ENCODE measurements at regions not wholly inside any gene's neighbourhood (a gene's known extent, or its start where the extent isn't known, plus 50 kb on each side); places are given as distances from the start of the nearest gene placed in this dataset.
A peak's percentile ranks its signal among the peaks of the same experiment; 100 is the strongest.

DNA sequence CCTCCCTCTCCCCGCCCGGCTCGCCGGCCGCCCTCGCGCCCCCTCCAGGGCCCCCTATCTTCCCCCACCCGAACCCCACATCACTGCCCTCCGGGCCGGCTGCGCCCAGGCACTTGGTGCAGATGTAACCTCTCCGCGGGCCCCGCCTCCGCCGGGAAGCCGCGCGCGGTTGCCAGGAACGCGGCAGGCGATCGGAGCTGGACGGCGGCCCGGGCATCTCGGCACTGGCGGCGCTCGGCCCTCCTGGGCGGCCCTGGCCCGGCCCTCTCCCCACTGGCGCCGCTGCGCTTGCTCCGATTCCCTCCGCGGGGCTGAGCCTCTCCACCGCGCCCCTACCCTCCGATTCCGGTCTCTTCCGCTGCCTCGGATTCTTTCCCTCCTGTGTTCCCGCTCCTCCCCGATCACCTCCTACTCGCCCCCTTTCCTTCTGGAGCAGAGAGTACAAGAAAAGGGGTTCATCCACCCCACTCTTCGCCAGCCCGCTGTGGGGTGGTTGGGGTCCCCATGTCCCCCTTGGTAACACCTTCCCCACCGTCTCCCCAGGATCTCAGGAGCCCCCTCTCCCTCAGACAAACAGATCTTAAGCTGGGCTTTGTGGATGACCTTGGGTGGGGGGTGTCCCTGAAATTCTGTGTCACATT lies 70.6 kb downstream of the C9orf50 start:
- no peaks in the 10 kb centered on the region for H3K9me3 ChIP-seq (ENCODE audit: control insufficient read depth in 4 of 4, insufficient read depth in 3 of 4, low read length in 3 of 4)
- peak overlapping the region; percentile 83 to 84 for H3K9ac ChIP-seq (ENCODE audit: insufficient read depth in 1 of 2, low read length in 2 of 2)
- DNase-seq (peak; percentile 89 to 93 (median 91)), ATAC-seq (ENCODE audit: insufficient read depth, low FRiP score) (peak; percentile 87)
- H3K4me3 ChIP-seq, result peak overlapping the region; percentile 24
- TF ChIP-seq, protein P1, sequence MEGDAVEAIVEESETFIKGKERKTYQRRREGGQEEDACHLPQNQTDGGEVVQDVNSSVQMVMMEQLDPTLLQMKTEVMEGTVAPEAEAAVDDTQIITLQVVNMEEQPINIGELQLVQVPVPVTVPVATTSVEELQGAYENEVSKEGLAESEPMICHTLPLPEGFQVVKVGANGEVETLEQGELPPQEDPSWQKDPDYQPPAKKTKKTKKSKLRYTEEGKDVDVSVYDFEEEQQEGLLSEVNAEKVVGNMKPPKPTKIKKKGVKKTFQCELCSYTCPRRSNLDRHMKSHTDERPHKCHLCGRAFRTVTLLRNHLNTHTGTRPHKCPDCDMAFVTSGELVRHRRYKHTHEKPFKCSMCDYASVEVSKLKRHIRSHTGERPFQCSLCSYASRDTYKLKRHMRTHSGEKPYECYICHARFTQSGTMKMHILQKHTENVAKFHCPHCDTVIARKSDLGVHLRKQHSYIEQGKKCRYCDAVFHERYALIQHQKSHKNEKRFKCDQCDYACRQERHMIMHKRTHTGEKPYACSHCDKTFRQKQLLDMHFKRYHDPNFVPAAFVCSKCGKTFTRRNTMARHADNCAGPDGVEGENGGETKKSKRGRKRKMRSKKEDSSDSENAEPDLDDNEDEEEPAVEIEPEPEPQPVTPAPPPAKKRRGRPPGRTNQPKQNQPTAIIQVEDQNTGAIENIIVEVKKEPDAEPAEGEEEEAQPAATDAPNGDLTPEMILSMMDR (IDR thresholded peaks at IDR 0.05; ENCODE audit: control extremely low read depth, extremely low read depth), result no peak
- H3K27me3 ChIP-seq (ENCODE audit: control insufficient read depth in 3 of 3, insufficient read depth in 3 of 3, low read length in 2 of 3), result no peaks in the 10 kb centered on the region
- 3 to 5% methylated on average over 25 to 51 of the region's 51 CpGs for WGBS, 2 donors
- H3K36me3 ChIP-seq (ENCODE audit: control insufficient read depth in 4 of 4, insufficient read depth in 4 of 4, low read length in 4 of 4), result no peaks in the 10 kb centered on the region
- peak overlapping the region; percentile 10 to 61 for H3K27ac ChIP-seq (ENCODE audit: low read depth in 1 of 2, low read length in 1 of 2)
- H3K4me1 ChIP-seq (ENCODE audit: control insufficient read depth in 5 of 5, insufficient read depth in 5 of 5, low read length in 5 of 5), result peaks cover 0 to 23% (median 13%) of the 10 kb centered on the region in 5 donors

DNA sequence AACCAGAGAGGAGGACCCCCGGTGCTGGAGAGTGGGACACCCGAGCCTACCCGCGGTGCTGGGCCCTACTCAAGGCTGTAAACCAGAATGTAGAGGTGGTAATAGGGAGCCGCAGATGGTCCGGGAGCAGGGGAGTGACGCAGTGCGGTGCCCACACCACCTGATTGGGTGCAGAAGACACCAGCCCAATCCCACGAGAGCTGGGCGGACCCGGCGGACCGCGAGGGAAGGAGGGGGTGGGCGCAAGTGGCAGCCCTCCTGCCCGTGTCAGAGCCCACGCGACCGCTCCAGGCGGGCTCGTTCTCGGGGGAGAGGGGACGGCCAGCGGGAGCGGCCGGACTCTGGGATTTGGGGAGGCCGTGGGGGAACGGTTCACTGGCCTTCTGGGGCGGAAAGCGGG lies 71.2 kb downstream of the C9orf50 start:
- ATAC-seq (ENCODE audit: insufficient read depth, low FRiP score) (peak; percentile 62), DNase-seq (peak; percentile 79 to 82 (median 80))
- Histone ChIP-seq H3K27me3 (ENCODE audit: control insufficient read depth in 3 of 3, insufficient read depth in 3 of 3, low read length in 2 of 3) (no peaks in the 10 kb centered on the region), H3K9ac (ENCODE audit: insufficient read depth in 1 of 2, low read length in 2 of 2) (no peak overlapping the region), H3K36me3 (ENCODE audit: control insufficient read depth in 4 of 4, insufficient read depth in 4 of 4, low read length in 4 of 4) (no peaks in the 10 kb centered on the region), H3K9me3 (ENCODE audit: control insufficient read depth in 4 of 4, insufficient read depth in 3 of 4, low read length in 3 of 4) (no peaks in the 10 kb centered on the region), H3K4me3 (peak overlapping the region; percentile 24), H3K27ac (ENCODE audit: low read depth in 1 of 2, low read length in 1 of 2) (peak overlapping the region; percentile 10 to 71), H3K4me1 (ENCODE audit: control insufficient read depth in 5 of 5, insufficient read depth in 5 of 5, low read length in 5 of 5) (peaks cover 0 to 22% (median 11%) of the 10 kb centered on the region in 5 donors)
- 26 to 36% methylated on average over 26 to 29 of the region's 30 CpGs for WGBS, 2 donors
- TF ChIP-seq, protein P1 (IDR thresholded peaks at IDR 0.05; ENCODE audit: control extremely low read depth, extremely low read depth), result no peak

DNA sequence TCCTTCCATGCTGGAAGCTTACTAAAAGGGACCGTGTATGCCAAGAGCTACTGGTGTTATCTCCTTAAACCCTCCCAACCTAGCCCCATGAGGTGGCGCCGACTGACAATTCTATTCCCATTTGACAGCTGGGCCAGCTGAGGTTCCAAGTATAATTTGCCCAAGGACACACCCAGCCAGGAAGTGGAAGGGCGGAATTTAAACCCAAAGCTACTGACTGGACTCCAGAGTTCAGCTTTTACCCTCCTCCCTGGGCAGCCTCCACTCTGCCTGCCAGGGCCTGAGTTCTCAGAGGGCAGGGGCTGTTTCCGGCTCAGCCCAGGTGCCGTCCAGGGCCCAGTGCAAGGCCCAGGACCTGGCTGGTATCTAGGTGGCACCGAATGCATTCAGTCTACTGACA lies 71.8 kb downstream of the C9orf50 start:
- ATAC-seq (ENCODE audit: insufficient read depth, low FRiP score) (no peak), DNase-seq (peak in 1 of 3 donors; percentile 26)
- no peaks in the 10 kb centered on the region for H3K27me3 ChIP-seq (ENCODE audit: control insufficient read depth in 3 of 3, insufficient read depth in 3 of 3, low read length in 2 of 3)
- WGBS, 2 donors, result 77% methylated on average over 7 of the region's 7 CpGs
- H3K4me3 ChIP-seq, result no peak overlapping the region
- TF ChIP-seq, protein P1 (IDR thresholded peaks at IDR 0.05; ENCODE audit: control extremely low read depth, extremely low read depth), result no peak
- H3K9ac ChIP-seq (ENCODE audit: insufficient read depth in 1 of 2, low read length in 2 of 2), result peak overlapping the region; percentile 11 to 23
- no peaks in the 10 kb centered on the region for H3K9me3 ChIP-seq (ENCODE audit: control insufficient read depth in 4 of 4, insufficient read depth in 3 of 4, low read length in 3 of 4)
- no peaks in the 10 kb centered on the region for H3K36me3 ChIP-seq (ENCODE audit: control insufficient read depth in 4 of 4, insufficient read depth in 4 of 4, low read length in 4 of 4)
- peaks cover 0 to 22% (median 11%) of the 10 kb centered on the region in 5 donors for H3K4me1 ChIP-seq (ENCODE audit: control insufficient read depth in 5 of 5, insufficient read depth in 5 of 5, low read length in 5 of 5)
- peak overlapping the region in 1 of 2 donors; percentile 71 for H3K27ac ChIP-seq (ENCODE audit: low read depth in 1 of 2, low read length in 1 of 2)

Measured in lung (tissue), 11 donors.